B cell (primary cell): ENCODE measurements at regions not wholly inside any gene's neighbourhood (a gene's known extent, or its start where the extent isn't known, plus 50 kb on each side); places are given as distances from the start of the nearest gene placed in this dataset.
"Not testable (repeated sequence)": the region's sequence is repeated elsewhere in the genome, so short reads cannot be mapped to it uniquely, and the experiment has no call there.

Experiments used
- ATAC-seq: fragments of 200-7000 bp; cut with Tn5 transposase; one replicate; pipeline ENCODE4 v1.10.0; 2021; ENCODE audit warnings: low read depth, mild to moderate bottlenecking, moderate number of reproducible peaks, moderate library complexity
- CTCF ChIA-PET: fragments of 350-600 bp; sonication (Branson Sonifier 250); formaldehyde crosslinking; loops from one replicate; lab custom pipeline; 2021; ENCODE audit warnings: antibody characterized with exemption, inconsistent platforms; lab: Charles Lee
- POLR2A ChIA-PET: fragments of 350-600 bp; sonication (Branson Sonifier 250); formaldehyde crosslinking; loops from one replicate; lab custom pipeline; 2021; ENCODE audit warnings: antibody characterized with exemption; lab: Charles Lee
- DNase-seq: peaks from one replicate; pipeline ENCODE4 v3.0.0; 2013
- H2AFZ ChIP-seq: 2 replicates; pipeline ENCODE4 v1.6.1; 2012; ENCODE audit warnings: mild to moderate bottlenecking, low read depth, low read length; ENCODE audit not compliant: insufficient read depth, poor library complexity, severe bottlenecking
- H3K27ac ChIP-seq, 2 donors: 1 replicate in 1 of 2; 2 replicates in 1 of 2; pipeline ENCODE4 v1.5.1; 2012 to 2013; ENCODE audit warnings: low read length in 2 of 2, mild to moderate bottlenecking in 2 of 2, moderate library complexity in 1 of 2
- H3K27me3 ChIP-seq, 4 experiments: fragments of 200-600 bp in 1 of 4; sonication (generic) in 1 of 4; replicated peaks in 1 of 4; 1 replicate in 2 of 4; 2 replicates in 2 of 4; pipeline versions ENCODE4 v1.6.1 to v1.7.0; 2013 to 2016; ENCODE audit warnings: low read length in 3 of 4, mild to moderate bottlenecking in 2 of 4, mixed read lengths in 1 of 4, moderate library complexity in 1 of 4; ENCODE audit not compliant: insufficient read depth in 4 of 4, control insufficient read depth in 3 of 4; ENCODE audit errors: control extremely low read depth in 1 of 4
- H3K36me3 ChIP-seq, 2 experiments: replicated peaks in 1 of 2; 1 replicate in 1 of 2; 2 replicates in 1 of 2; pipeline versions ENCODE4 v1.6.1 to v1.7.1; 2013; ENCODE audit warnings: low read length in 1 of 2; ENCODE audit not compliant: insufficient read depth in 2 of 2, control insufficient read depth in 1 of 2; ENCODE audit errors: control extremely low read depth in 1 of 2, extremely low read depth in 1 of 2
- H3K4me1 ChIP-seq, 2 donors: fragments of 200-600 bp in 1 of 2; sonication (generic) in 1 of 2; 1 replicate in 1 of 2; 2 replicates in 1 of 2; pipeline versions ENCODE4 v1.5.1 to v1.6.1; 2013 to 2017; ENCODE audit warnings: low read length in 2 of 2; ENCODE audit not compliant: control insufficient read depth in 2 of 2, insufficient read depth in 2 of 2
- H3K4me2 ChIP-seq: replicated peaks from 2 replicates; pipeline ENCODE3; 2012; ENCODE audit warnings: mild to moderate bottlenecking, low read depth, low read length; ENCODE audit not compliant: poor library complexity, severe bottlenecking
- H3K4me3 ChIP-seq, 5 experiments: fragments of 200-600 bp in 1 of 5; sonication (generic) in 1 of 5; 1 replicate in 3 of 5; 2 replicates in 2 of 5; pipeline versions ENCODE4 v1.5.1 to v1.7.0; 2011 to 2016; ENCODE audit warnings: low read length in 4 of 5, mild to moderate bottlenecking in 4 of 5, low read depth in 2 of 5, control low read depth in 1 of 5, moderate library complexity in 1 of 5; ENCODE audit not compliant: insufficient read depth in 1 of 5; ENCODE audit errors: control extremely low read depth in 1 of 5, extremely low read depth in 1 of 5
- H3K79me2 ChIP-seq: fragments of 200-600 bp; sonication (generic); one replicate; pipeline ENCODE4 v1.6.0; 2016; ENCODE audit warnings: low read length; ENCODE audit not compliant: control insufficient read depth, insufficient read depth
- H3K9ac ChIP-seq: fragments of 200-600 bp; sonication (generic); 2 replicates; pipeline ENCODE4 v1.6.1; 2017; ENCODE audit warnings: mild to moderate bottlenecking, low read length, moderate library complexity
- H3K9me3 ChIP-seq, 3 donors: one replicate each; pipeline versions ENCODE4 v1.6.1 to v1.7.1; 2013; ENCODE audit warnings: low read length in 2 of 3; ENCODE audit not compliant: control insufficient read depth in 2 of 3, insufficient read depth in 1 of 3; ENCODE audit errors: control extremely low read depth in 1 of 3
- H4K20me1 ChIP-seq: 2 replicates; pipeline ENCODE4 v1.6.0; 2012; ENCODE audit warnings: mild to moderate bottlenecking, low read length; ENCODE audit not compliant: insufficient read depth, control insufficient read depth, poor library complexity, severe bottlenecking
- H3K27ac Mint-ChIP-seq: one replicate; pipeline ENCODE4 v1.8.0; 2021; ENCODE audit warnings: mixed read lengths
- H3K27me3 Mint-ChIP-seq: one replicate; pipeline ENCODE4 v1.8.0; 2021; ENCODE audit warnings: mixed read lengths
- H3K4me1 Mint-ChIP-seq: one replicate; pipeline ENCODE4 v1.8.0; 2021; ENCODE audit warnings: mixed read lengths
- H3K4me3 Mint-ChIP-seq: one replicate; pipeline ENCODE4 v1.8.0; 2021; ENCODE audit warnings: mixed read lengths
- H3K9me3 Mint-ChIP-seq: one replicate; pipeline ENCODE4 v1.8.0; 2022; ENCODE audit warnings: mixed read lengths; ENCODE audit not compliant: insufficient read depth
- CTCF ChIP-seq: fragments of 200-600 bp; IDR thresholded peaks from one replicate; pipeline ENCODE4 v1.8.0; 2022; ENCODE audit warnings: antibody characterized with exemption, mild to moderate bottlenecking
- EZH2 ChIP-seq: IDR thresholded peaks from 2 replicates; pipeline ENCODE4 v1.6.1; 2012; ENCODE audit warnings: borderline replicate concordance, low read depth, mild to moderate bottlenecking, moderate library complexity, low read length; ENCODE audit not compliant: insufficient read depth, poor library complexity, severe bottlenecking
- WGBS: methylation state at CpG from one replicate; pipeline ENCODE4 v1.1.5; 2013; ENCODE audit warnings: missing lambda C conversion rate; ENCODE audit not compliant: insufficient coverage; 5-methylcytosine and 5-hydroxymethylcytosine counted together
- intact Hi-C: fragments of 100-400 bp; cut with micrococcal nuclease; formaldehyde crosslinking; loops from one replicate; pipeline ENCODE4 v1.10.0; 2022

- H3K27ac ChIP-seq: no peak overlapping the region
- H4K20me1 ChIP-seq: no peaks in the 10 kb centered on the region
- no peaks in the 10 kb centered on the region for H3K36me3 ChIP-seq
- H3K27me3 ChIP-seq: peaks cover 0 to 26% (median 4%) of the 10 kb centered on the region in 4 experiments
- no peak overlapping the region for H3K4me2 ChIP-seq
- H3K9me3 Mint-ChIP-seq: no peaks in the 10 kb centered on the region
- H3K9ac ChIP-seq: no peak overlapping the region
- intact Hi-C loops: no loop called here
- 100% methylated on average over 1 of the region's 3 CpGs for WGBS
- H3K4me3 ChIP-seq: no peak overlapping the region
- ATAC-seq: no peak
- no peaks in the 10 kb centered on the region for H3K4me1 Mint-ChIP-seq
- no peaks in the 10 kb centered on the region for H3K9me3 ChIP-seq
- H3K27me3 Mint-ChIP-seq: peaks cover 43% of the 10 kb centered on the region
- POLR2A ChIA-PET: interaction anchor here (0.6 kb wide), 1 partner anchor 1501 kb away, joined by 4 read pairs; no protein-coding TSS in a partner anchor
- no peak for DNase-seq
- no peak overlapping the region for H3K4me3 Mint-ChIP-seq
- TF ChIP-seq CTCF (no peak), EZH2 (no peak)
- CTCF ChIA-PET: interaction anchor here (0.8 to 2.1 kb wide), 2 partner anchors 10 to 15 kb away, joined by 3 to 21 read pairs; no protein-coding TSS in a partner anchor
- H2AFZ ChIP-seq: no peak overlapping the region
- H3K27ac Mint-ChIP-seq: no peak overlapping the region
- no peaks in the 10 kb centered on the region for H3K79me2 ChIP-seq
- H3K4me1 ChIP-seq: no peaks in the 10 kb centered on the region
Observed at GRCh38 chr22:35159343-35159742, 93.4 kb downstream of the ISX start.

- H3K27me3 ChIP-seq: peaks cover 0 to 18% (median 2%) of the 10 kb centered on the region in 4 experiments
- H3K9me3 ChIP-seq: no peaks in the 10 kb centered on the region
- Mint-ChIP-seq H3K27ac (no peak overlapping the region), H3K4me3 (no peak overlapping the region), H3K9me3 (no peaks in the 10 kb centered on the region), H3K4me1 (no peaks in the 10 kb centered on the region), H3K27me3 (peaks cover 48% of the 10 kb centered on the region)
- no peak overlapping the region for H3K27ac ChIP-seq
- intact Hi-C loops: no loop called here
- H3K36me3 ChIP-seq: no peaks in the 10 kb centered on the region
- ATAC-seq: no peak
- POLR2A ChIA-PET: no interaction called here
- no peak for TF ChIP-seq CTCF
- no peak for TF ChIP-seq EZH2
- DNase-seq: no peak
- WGBS: no CpG with 5 or more reads among the region's 6 CpGs
- no peak overlapping the region for H2AFZ ChIP-seq
- H3K4me2 ChIP-seq: no peak overlapping the region
- no peaks in the 10 kb centered on the region for H3K79me2 ChIP-seq
- H4K20me1 ChIP-seq: no peaks in the 10 kb centered on the region
- no peaks in the 10 kb centered on the region for H3K4me1 ChIP-seq
- no peak overlapping the region for H3K9ac ChIP-seq
- CTCF ChIA-PET: interaction anchor here (2.1 kb wide), 1 partner anchor 11 kb away, joined by 21 read pairs; no protein-coding TSS in a partner anchor
- H3K4me3 ChIP-seq: no peak overlapping the region
Observed at GRCh38 chr22:35160268-35160667, 94.3 kb downstream of the ISX start.

GRCh38 chr22:35165896-35166295 is 91.4 kb upstream of the HMGXB4 start:
- WGBS: 90% methylated on average over 11 of the region's 11 CpGs
- H3K4me3 ChIP-seq, H3K4me3 Mint-ChIP-seq, ATAC-seq, H3K4me2 ChIP-seq, H3K79me2 ChIP-seq, H3K27me3 ChIP-seq, POLR2A ChIA-PET, H3K9me3 ChIP-seq, H3K27ac Mint-ChIP-seq, H3K27ac ChIP-seq, H3K4me1 ChIP-seq, H3K9me3 Mint-ChIP-seq, H3K9ac ChIP-seq, H2AFZ ChIP-seq, H3K4me1 Mint-ChIP-seq, DNase-seq, intact Hi-C loops, H3K36me3 ChIP-seq, H4K20me1 ChIP-seq: not testable (repeated sequence)
- peaks cover 26% of the 10 kb centered on the region for H3K27me3 Mint-ChIP-seq
- CTCF ChIA-PET: interaction anchor here (0.6 kb wide), 1 partner anchor 14 kb away, joined by 3 read pairs; no protein-coding TSS in a partner anchor
